Fibroblast of mammary gland (primary cell): ENCODE measurements at regions not wholly inside any gene's neighbourhood (a gene's known extent, or its start where the extent isn't known, plus 50 kb on each side); places are given as distances from the start of the nearest gene placed in this dataset.

ENCODE experiments used
- DNase-seq: peaks from one replicate; pipeline ENCODE4 v3.0.0-alpha.2; 2010; ENCODE audit warnings: low read depth
- H3K4me3 ChIP-seq: 2 replicates; pipeline ENCODE4 v1.5.1; 2011; ENCODE audit warnings: low read depth, mild to moderate bottlenecking, low read length, moderate library complexity; ENCODE audit not compliant: control insufficient read depth
- TF ChIP-seq, protein P1 (sequence below): conservative IDR thresholded peaks from 2 replicates; pipeline ENCODE4 v1.5.1; 2011; ENCODE audit warnings: low read depth, low read length, inconsistent platforms; ENCODE audit not compliant: control insufficient read depth, insufficient read depth

- peak; percentile 37 for DNase-seq
- TF ChIP-seq, protein P1, sequence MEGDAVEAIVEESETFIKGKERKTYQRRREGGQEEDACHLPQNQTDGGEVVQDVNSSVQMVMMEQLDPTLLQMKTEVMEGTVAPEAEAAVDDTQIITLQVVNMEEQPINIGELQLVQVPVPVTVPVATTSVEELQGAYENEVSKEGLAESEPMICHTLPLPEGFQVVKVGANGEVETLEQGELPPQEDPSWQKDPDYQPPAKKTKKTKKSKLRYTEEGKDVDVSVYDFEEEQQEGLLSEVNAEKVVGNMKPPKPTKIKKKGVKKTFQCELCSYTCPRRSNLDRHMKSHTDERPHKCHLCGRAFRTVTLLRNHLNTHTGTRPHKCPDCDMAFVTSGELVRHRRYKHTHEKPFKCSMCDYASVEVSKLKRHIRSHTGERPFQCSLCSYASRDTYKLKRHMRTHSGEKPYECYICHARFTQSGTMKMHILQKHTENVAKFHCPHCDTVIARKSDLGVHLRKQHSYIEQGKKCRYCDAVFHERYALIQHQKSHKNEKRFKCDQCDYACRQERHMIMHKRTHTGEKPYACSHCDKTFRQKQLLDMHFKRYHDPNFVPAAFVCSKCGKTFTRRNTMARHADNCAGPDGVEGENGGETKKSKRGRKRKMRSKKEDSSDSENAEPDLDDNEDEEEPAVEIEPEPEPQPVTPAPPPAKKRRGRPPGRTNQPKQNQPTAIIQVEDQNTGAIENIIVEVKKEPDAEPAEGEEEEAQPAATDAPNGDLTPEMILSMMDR, result no peak
- no peak overlapping the region for H3K4me3 ChIP-seq
Observed at GRCh38 chr4:32519060-32519459, 1798.9 kb downstream of the PCDH7 start.

DNA sequence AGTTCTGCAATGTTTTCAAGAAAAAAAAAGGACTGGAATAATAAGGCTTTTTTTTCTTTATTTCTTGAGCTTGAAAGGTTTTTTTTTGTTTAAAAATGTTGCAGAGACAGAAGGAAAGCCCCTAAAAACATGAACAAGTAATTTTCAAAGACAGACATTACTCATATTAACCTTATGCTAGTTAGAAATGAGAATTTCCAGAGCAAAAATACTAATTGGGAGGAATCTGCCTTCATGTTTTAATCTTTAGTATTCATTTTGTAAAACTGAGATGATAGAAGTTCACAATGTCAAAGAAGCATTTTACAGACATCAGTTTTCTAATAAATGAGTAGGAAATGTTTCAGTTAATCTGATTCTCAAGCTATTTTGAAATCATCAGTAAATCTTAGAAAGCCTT is 1805.3 kb downstream of the PCDH7 start:
- no peak overlapping the region for H3K4me3 ChIP-seq
- DNase-seq, result no peak
- TF ChIP-seq, protein P1, result no peak

- DNase-seq, result no peak
- TF ChIP-seq, protein P1, result no peak
- H3K4me3 ChIP-seq, result no peak overlapping the region
Observed at GRCh38 chr4:32544846-32545245, 1824.7 kb downstream of the PCDH7 start.

- TF ChIP-seq, protein P1, result no peak
- no peak for DNase-seq
- H3K4me3 ChIP-seq, result no peak overlapping the region
Observed at GRCh38 chr4:32551943-32552342, 1831.8 kb downstream of the PCDH7 start.

DNA sequence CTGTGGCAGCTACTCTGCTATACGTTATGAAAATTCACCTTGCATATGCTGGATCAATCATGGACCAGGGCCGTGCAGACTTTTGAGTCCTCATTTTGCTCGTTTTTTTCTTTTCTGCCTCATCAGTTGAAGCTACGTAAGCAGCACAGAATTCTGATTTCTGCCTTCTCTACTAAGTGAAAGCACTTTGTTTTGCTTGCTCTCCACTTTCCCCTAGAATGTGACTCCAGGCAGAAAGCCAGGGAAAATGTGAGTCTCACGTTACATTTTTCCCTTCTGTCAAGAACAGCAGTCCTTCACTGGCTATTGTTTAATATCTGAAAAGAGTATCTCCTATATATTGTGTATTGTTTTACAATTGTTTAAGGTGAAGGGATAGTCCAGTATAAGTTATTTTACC is 1840.1 kb downstream of the PCDH7 start:
- peak; percentile 72 for DNase-seq
- TF ChIP-seq, protein P1, result no peak
- H3K4me3 ChIP-seq, result peak overlapping the region; percentile 20

GRCh38 chr4:32562010-32562409 is 1841.8 kb downstream of the PCDH7 start:
- no peak overlapping the region for H3K4me3 ChIP-seq
- DNase-seq, result no peak
- TF ChIP-seq, protein P1, result no peak

GRCh38 chr4:32564626-32565025 is 1844.5 kb downstream of the PCDH7 start:
- no peak overlapping the region for H3K4me3 ChIP-seq
- TF ChIP-seq, protein P1, result no peak
- no peak for DNase-seq
